NCI-H82 (cell line): ENCODE measurements at regions not wholly inside any gene's neighbourhood (a gene's known extent, or its start where the extent isn't known, plus 50 kb on each side); places are given as distances from the start of the nearest gene placed in this dataset.

Source experiments
- DNase-seq: peaks from one replicate; lab custom pipeline; 2025; lab: John Stamatoyannopoulos, UW

DNA sequence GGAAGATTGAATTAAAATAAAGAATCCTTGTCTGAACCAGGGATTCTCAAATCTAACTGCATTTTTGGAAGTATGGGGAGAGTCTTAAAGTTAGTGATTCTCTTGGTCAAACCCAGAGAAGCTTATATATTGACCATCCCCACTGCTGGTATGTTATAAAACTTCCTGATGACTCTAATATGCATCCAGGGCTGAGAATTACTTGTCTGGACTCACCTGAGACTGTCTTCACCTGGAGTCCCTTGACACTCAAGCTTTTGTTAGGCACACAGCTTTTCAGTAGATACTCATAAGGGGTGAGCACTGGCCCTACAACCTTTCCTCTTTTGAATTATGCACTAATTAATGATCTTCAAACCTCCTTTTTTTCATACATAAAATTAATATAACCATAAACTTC, 149.6 kb upstream of the GULP1 start:
- DNase-seq = no peak

DNA sequence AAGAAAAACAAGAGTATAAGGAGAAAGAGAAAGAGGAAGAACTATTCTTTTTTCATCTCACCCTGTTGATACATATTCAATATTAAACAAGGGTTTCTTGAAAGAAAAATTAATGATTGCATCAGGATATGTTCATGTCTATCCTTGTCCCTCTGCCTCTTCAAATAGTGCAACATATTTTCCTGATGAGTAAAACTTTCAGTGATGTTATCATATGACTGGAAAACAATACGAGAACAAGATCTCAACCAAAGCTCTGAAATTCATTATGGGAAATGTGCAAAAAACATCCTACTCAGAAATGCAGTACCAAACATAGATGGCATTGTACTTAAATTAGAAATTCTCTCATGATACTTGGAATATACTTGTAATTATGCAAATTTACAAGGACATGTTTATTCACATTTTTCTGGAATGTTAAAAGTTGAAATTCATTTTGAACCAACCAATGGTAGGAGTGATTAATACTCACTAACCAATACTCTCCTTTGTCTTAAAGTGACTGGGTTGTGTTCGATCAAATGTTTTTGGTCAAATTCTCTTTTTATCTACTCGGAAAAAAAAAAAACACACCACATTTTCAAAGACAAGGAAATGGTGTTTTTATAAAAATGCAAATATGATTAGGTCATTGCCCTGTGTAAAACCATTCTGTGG, 148.9 kb upstream of the GULP1 start:
- no peak for DNase-seq

DNA sequence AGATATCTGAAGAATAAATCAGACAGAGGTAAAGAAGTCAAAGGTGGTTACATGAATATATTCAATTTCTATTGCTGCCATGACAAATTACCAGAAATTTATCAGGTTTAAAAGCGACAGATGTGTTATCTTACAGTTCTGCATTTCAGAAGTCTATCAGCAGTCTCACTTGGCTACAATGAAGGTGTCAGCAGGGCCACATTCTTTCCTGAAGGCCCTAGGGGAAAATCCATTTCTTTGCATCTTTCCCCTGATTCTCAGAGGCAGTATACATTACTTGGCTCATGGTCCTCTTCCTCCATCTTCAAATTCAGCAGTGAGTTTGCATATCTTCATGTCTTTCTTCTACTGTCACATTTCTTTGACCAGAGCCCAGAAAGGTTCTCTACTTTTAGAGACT, 145.8 kb upstream of the GULP1 start:
- no peak for DNase-seq

DNA sequence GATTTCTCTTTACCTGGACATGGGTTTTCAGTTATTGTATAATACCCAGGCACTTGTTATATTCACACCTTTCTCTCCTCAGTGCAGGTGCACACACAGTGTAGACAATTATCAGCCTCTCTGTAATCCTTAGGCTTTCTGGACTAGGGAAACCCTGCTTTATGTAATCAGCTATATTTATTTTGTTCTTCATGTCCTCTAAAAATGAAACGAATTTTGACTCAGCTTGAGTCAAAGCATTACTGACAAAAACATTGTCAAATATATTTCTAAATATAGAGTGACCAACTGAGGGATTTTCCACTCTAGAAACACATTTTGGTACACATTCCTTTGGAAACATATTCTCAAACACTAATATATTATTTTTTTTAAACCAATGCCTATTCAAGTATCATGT, 144.8 kb upstream of the GULP1 start:
- no peak for DNase-seq

DNA sequence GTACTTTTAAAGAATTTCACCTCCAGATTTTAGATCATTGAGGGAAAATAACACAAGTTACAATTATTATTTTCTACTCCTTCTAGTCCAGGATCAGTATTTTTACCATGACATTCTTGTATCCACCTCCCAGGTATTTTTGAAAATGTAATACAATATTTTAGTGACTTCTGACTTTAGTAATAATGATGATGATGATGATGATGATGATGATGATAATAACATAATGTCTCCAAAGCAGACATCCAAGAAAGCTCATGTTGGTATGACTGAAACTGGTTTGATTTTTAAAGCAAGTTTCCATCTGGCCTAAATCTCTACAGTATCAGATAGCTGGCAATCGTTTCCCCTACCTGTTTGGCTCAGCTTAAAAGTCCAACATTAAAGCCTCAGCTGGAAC, 140.0 kb upstream of the GULP1 start:
- no peak for DNase-seq

DNA sequence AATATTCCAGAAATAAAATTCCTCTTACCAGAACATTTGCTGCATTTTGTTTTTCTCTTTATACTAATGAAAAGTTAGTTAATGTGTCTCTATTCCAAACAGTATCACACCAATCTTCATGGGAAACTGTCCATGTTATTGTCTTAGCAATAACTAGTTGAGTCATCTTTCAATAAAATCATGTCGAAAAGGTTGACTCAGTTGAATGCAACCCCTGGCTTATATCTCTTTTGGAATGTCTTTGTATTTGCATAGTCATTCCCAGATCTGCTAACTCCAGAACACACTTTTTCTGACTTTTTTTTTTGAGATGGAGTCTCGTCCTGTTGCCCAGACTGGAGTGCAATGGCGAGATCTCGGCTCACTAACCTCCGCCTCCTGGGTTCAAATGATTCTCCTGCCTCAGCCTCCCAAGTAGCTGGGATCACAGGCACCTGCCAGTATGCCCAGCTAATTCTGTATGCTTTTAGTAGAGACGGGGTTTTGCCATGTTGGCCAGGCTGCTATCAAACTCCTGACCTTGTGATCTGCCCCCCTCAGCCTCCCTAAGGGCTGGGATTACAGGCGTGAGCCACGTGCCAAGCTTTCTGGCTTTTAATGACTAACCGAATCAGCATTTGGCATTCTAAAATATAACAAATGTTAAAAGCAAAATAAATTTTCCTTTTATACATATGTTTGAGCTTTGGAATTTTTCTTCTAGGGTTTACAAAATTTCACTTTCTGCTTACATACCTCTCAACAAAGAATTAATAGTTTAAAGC, 133.2 kb upstream of the GULP1 start:
- no peak for DNase-seq

DNA sequence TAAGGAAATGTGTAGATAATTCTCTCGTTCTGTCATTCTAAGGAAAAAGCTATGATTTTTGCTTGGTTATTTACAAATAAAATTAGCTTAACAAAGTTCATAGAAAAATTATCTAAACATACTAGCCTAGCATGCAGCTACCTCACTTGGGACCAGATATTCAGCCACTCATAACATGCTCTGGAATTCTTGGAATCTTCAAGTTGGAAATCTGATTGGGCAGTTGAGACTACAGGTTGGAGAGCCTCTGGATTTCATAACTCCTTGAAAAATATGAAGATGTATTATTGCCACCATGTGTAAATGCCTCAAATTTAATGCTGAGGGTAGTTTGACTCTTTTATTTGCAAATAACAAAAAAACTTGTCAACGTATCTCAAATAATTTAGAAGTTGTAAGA, 132.2 kb upstream of the GULP1 start:
- DNase-seq = no peak

DNA sequence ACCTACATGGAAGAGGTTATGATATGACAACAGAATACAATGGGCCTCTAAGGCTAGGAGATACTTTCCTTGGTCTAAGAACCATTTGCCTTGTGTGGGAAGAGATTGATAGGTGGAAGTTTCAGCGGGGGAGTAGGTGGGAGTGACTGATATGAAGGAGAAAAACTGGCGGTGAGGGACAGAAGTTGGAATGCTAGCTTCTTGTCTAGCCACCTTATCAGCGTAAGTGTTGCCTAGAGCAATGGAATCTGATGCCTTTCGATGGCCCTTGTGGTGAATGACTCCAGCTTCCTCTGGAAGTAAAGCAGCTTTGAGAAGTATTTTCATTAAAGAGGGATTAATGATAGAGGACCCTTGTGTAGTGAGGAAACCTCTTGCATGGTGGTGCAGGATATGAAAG, 121.3 kb upstream of the GULP1 start:
- DNase-seq = no peak

DNA sequence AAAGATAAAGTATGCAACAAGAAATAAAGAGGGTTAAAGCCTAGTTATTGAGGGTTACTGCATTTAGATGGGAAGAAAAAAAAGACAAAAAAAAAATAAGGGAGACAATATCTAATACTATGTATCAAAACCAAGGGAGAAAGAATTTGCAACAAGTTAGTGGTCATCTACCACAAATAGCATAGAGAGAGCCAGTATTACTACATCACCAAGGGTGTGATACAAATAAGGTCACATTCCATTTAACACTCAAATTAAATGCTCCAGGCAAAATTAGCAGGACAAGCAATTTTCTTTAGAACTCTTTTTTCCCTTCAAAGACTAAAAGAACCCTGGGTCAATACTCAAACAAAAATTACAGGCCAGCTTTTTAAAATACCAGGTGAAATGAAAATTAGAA, 115.1 kb upstream of the GULP1 start:
- no peak for DNase-seq

DNA sequence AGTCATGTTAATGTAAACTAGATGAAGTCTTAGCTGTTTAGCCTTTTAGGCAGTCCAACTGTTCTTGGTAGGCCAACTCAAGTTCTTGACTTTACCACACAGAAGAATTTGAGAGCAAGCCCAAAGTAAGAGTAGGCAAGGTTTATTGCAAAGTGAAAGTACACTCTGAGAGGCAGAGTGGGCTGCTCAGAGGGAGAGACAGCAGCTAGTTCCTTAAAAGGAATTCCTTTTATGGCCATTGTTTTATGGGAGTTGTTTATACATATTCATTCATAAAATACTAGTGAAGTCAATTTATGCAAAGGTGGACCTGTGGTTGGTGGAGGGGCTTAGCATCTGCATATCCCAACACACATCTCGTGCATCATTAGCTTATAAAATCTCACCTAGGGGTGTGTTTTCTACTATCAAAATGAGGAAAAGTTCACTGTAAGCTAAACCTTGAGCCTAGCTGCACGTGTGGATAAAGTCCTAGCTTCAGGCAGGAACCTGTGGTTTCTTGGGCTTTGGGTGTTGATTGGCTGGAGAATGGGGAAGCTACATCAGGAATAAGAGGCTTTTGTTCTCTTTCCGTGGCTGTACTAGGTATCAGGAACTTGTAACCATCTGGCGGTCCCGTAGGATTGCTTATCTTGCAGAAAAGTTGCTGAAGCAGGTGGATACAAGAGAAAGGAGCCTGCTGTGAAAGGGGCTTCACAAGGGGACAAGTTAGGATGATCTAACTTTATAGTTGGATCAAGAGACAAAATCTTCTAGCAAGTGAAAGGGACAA, 110.4 kb upstream of the GULP1 start:
- DNase-seq = peak; percentile 35

DNA sequence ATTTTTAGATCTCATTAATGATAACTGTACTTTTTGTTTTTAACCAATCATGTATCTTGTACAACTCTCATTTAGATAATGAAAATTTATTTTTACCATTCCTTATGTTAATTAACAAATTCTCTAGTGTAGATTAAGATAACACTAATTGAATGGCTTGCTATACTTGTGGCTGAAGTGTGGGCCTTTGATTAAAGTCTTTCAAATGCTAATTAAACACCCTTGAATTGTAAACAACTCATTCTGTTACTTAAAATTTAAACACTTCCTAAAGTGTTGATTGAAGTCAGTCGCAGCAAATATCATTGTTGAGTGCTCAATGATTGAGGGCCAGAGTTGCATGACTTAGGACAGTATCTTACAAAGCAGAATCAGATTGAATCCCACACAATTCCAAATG, 109.8 kb upstream of the GULP1 start:
- DNase-seq = no peak

DNA sequence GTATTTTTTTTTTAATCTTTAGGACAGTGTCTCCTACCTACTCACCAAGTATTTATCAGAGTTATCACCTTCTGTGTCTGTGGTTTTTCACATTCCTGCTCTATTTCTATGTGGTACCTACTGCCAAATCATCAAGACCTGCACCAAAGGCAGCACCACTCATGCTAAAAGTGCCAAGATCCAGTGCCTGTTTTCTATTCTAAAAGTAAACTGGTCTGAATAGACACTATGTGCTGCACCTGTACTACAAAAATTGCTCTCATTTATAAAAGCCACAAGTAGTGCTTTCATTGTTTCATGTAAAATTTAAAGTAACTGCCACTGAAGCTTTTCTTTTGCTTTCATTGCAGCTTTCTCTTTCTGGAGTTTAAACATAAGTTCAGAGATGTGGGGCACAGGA, 103.9 kb upstream of the GULP1 start:
- no peak for DNase-seq

DNA sequence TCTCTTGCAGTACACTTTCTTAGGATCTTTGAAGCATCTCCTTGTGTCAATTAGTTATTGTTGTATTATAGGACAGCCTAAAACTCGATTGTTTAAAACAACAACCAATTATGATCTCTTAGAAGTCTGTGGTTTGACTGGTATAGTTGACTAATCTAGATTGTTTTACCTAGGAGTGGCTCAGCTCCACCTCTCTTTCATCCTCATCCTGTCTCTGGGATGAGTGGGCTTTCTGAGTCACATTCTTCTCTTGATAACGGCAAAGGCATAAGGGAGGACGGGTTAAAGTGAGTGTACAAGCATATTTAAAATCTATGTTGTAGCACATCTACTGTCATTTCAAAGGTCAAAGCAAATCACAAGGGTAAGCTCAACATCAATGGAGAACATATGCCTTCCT, 102.3 kb upstream of the GULP1 start:
- DNase-seq = no peak

DNA sequence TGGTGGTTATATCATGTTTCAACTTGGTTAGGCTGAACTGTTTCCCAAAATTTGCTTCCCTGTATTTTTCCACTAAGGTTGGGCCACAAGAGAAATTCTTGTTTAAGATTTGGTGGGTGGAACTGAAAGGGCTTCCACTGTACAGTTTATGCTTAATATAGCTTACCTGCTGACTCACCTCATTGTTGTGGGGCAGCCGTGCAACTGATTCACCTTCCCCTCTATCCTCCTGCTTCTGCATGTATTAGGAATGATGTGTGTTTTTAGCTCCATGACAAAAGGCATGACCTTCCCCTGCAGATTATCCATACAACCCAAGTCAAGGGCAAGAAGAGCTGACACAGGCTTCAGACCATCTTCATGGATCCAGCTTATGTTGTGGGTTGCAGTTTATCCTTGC, 98.4 kb upstream of the GULP1 start:
- DNase-seq = no peak

DNA sequence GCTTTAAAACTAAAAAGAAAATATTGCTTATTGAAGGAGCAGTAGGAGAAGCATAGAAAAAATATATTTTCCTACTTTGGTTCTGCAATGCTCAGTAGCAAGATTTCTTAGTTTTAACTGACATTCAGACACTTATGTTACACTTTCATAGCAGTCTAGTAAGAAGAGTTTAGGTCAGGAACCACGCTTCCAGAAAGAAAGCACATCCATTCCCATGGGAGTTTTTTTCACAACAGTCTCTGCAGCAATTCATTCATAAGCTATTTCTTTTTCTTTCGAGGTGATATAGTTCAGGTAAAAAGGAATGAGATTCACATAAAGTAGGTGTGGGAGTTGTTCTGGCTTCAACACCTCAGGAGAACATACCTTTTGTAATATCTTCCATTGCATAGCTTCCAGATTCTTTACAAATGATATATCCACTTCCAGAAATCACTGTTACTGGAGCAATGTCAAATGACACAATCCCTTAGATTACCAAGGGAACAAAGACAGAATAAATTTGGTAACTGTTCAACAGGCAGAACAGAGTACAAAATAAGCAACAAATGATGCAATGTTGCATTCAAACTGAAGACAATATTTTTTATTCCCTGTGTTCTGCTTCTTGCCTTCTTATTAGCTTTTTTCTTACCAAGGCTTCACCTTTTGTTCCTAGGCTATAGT, 95.2 kb upstream of the GULP1 start:
- no peak for DNase-seq

DNA sequence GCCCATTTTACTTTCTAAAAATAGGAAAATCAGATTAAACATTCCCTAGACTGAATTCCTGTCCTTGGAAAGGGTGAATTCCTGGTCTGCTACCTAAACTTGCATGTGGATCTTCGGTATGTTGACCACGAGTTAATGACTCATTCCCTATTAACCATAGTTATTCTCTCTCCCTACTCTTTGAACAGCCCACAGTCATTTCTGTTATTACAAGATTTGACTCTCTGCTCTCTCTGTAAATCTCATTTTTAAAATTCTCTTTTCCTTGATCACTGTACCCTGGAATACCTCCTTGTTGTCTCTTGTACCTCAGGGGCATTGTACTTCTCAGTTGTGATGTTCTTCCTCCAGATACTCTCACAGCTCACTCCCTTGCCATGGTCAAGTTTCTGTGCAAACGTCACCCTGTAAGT, 92.0 kb upstream of the GULP1 start:
- no peak for DNase-seq

DNA sequence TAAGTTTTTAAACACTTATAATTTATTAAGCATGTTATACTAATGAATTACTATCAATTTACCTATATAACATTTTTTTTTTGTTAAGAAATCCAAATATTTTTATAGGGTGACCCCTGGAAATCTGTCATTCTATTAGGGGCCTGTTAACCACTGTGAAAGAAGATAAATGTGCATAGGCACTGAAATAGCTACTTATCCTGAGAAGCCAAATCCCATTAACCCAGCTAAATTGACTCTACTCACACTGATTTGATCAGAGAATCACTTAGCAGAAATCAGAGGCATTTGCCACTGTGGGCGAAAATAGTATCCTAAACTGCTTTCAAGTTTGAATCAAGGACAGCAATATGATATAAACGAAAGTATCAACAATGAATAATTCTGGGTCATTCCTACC, 90.0 kb upstream of the GULP1 start:
- DNase-seq = peak; percentile 97

DNA sequence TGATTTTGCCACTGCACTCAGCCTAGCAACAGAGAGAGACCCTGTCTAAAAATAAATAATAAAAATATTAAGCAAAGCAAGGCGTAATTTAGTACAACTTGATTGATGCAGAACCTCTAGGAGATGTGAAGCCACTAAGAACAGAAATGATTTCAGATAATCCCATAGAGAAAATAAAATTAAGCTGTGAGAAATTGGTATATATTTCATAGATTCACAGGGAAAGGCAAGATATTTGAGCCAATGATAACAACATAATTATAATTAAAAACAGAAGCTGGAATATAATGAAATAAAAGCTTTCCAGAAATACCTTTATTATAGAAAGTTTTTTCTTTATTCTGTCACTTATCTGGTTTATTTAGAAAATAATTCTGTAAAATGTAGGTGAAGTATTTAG, 88.9 kb upstream of the GULP1 start:
- no peak for DNase-seq

DNA sequence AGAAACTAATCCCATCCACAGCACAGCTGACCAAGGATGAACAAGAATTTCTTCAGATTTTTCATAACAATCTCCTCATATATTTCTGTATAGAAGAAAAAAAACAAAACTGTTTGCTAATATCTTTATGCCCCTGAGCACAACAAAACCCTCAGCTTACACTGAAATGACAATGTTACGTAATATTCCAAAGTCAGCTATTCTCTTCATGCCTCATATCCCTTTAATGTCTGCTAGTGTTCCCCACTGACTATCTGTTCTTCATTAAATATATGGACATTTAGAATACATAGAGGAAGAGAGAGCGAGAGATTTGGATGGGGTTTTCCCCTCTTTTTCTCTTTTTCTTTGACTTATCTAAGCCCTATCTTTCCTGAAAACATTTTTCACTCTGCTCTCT, 87.9 kb upstream of the GULP1 start:
- no peak for DNase-seq

DNA sequence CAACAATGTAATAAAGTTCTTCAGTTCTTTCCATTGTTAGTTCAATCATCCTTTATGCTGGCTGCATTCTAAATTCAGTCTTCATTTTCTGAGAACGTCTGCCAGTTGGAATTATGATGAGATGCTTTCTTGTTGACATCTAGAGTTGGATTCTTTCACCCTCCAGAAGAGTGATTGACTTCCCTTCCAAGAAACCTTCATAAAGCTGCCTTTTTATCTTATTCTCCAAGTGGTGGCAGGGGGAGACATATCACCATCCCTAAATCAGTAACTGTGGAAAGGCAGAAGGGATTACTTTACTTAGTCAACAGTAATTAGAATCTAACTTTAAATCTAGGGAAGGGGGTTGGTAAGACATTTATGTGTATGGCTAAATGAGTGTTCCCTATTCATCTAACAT, 86.8 kb upstream of the GULP1 start:
- peak; percentile 44 for DNase-seq

DNA sequence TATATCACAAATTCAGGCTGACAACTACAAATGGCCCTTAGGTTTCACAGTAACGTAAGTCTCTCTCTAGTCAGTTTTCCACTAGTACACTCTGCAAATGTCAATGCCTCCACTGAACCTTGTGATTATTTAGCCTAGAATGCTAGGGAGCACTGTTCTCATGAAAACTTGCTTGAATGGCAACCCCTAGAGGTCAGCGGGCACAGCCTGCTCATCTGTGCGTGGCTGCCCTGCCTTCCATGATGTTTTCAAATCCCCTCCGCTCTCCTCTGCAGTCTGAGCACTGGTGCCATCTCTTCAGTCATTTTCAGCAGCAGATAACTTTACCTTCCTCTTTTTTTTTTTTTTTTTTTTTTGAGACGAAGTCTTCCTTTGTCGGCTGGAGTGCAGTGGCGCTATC, 84.1 kb upstream of the GULP1 start:
- DNase-seq = no peak

DNA sequence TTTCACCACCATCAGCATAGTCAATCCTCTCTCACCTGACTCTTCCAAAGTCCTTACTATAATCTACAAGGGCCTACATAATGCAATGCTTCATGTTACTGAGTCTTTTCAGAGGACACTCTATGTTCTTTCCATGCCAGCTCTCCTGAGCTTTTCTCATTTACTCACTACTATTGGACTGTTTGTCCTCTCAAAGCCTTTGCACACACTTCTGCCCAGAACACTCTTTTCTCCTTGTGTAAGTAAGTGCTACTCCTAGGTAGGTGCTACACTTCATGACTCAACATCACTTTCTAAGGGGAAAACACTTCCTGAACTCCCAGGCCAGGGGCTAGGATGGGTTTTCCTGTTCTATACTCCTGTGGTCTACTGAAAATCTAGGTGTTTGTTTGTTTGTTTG, 82.5 kb upstream of the GULP1 start:
- DNase-seq = no peak

DNA sequence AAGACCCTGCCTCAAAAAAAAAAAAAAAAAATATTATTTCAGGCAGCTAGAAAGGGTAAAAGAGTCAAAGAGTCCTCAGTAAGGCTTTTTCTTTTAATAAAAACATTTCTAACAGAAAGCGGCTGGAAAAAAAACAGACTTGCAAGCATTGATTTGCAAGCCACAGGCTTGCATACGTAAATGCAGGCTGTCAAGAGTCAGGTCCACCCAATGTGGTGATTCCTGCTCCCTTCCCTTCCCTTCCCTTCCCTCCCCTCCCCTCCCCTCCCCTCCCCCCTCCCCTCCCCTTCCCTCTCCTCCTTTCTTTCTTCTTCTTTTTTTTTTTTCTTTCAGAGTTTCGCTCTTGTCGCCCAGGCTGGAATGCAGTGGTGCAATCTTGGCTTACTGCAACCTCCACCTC, 74.4 kb upstream of the GULP1 start:
- no peak for DNase-seq
